HG02970 (cell line): ENCODE measurements at regions not wholly inside any gene's neighbourhood (a gene's known extent, or its start where the extent isn't known, plus 50 kb on each side); places are given as distances from the start of the nearest gene placed in this dataset.
"Not testable (repeated sequence)": the region's sequence is repeated elsewhere in the genome, so short reads cannot be mapped to it uniquely, and the experiment has no call there.

Experiments
- ATAC-seq: cut with Tn5 transposase; IDR thresholded peaks from one replicate; pipeline ENCODE4 v1.9.1; 2021; ENCODE audit warnings: mild to moderate bottlenecking, moderate library complexity, moderate number of reproducible peaks; ENCODE audit not compliant: unreplicated experiment, low FRiP score

DNA sequence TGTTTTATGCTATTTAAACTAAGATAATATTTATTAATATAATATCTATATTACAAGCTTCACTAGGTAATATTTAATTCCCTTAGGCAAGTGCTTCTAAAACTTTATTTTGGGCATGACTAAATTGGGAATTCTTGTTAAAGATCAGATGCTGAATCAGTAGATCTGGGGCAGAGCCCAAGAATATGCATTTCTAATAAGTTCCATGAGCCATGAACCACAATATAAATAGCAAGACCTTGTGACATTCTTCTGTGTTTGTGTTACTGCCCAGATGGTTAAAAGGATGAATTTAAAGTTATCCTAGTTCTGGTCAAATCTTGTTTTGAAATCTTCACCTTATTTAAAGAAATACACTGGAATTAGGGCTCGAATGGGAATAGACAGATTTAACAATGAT is 258.4 kb upstream of the CACNA2D1 start:
- ATAC-seq = no peak

DNA sequence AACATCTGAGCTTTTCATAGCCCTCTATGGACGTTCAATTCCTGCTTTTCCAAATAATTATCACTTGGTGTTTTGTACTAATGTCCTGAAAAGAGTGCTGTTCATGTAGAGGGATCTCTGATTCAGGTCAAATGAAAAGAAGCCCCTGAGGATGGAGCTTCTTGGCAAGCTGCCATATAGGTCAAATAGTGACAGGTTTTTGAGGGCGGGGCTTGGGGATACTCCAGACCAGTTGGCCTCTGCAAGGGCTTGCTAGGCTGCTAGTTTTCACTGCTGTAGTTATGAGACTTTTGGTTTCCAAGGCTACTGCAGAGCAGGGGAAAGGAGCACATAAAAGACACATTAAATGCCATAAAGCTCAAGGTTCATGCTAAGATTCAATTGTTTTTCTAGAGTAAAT is 257.2 kb upstream of the CACNA2D1 start:
- ATAC-seq = no peak

DNA sequence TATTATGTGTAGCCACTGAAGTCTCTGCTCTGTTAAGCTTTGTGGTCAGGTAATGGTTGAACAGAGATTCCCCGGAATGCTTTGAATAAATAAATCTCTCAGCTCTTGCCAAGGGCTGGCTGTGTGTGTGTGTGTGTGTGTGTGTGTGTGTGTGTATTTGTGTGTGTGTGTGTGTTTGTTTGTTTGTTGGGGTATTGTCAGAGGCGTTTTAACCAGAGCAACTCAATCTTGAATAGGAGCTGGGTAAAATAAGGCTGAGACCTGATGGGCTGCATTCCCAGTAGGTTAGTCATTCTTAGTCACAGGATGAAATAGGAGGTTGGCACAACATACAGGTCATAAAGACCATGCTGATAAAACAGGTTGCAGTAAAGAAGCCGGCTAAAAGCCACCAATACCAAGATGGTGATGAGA is 256.2 kb upstream of the CACNA2D1 start:
- ATAC-seq = no peak

DNA sequence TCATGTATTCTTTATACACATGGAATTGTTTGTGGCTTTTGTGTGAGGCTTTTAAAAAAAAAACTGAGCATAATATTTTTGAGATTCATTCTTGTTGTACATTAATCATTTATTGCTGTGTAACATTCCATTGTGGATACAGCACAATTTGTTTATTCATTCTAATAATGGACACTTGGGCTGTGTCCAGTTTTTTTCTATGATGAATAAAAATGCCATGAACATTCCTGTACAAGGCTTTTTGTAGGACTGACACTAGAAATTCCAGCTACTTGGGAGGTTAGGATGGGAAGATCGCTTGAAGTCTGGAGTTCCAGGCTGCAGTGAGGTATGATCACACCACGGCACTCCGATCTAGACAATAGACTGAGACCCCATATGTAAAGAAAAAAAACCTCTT is 254.3 kb upstream of the CACNA2D1 start:
- ATAC-seq = no peak

GRCh38 chr7:82696631-82697030 is 253.1 kb upstream of the CACNA2D1 start:
- ATAC-seq = no peak

GRCh38 chr7:82694022-82694421 is 250.4 kb upstream of the CACNA2D1 start:
- no peak for ATAC-seq

DNA sequence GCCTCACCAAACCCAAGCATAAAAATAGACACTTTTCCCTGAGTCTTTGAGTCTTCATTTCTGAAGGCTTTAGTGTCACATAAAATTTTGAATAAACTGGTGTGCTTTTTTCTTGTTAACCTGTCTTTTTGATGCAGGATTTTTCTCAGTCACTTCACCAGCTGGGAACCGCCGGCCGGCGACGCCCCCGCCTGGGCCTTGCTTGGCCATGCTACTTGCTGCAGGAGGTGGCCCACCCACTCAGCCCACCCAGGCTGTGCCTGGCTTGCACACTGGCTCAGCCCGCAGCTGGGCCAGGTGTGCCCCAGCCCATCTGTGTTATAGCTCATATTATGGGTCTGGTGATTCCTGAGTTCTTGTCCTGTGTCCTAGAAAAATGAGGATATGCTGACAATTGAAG is 247.4 kb upstream of the CACNA2D1 start:
- no peak for ATAC-seq

- ATAC-seq = no peak
Measured at GRCh38 chr7:82685214-82685613, 241.6 kb upstream of the CACNA2D1 start.

GRCh38 chr7:82678716-82679115 is 235.1 kb upstream of the CACNA2D1 start:
- ATAC-seq = no peak

- ATAC-seq = no peak
Measured at GRCh38 chr7:82678259-82678658, 234.7 kb upstream of the CACNA2D1 start.

- no peak for ATAC-seq
Measured at GRCh38 chr7:82677493-82677892, 233.9 kb upstream of the CACNA2D1 start.

- ATAC-seq = no peak
Measured at GRCh38 chr7:82676777-82677463, 233.3 kb upstream of the CACNA2D1 start.

DNA sequence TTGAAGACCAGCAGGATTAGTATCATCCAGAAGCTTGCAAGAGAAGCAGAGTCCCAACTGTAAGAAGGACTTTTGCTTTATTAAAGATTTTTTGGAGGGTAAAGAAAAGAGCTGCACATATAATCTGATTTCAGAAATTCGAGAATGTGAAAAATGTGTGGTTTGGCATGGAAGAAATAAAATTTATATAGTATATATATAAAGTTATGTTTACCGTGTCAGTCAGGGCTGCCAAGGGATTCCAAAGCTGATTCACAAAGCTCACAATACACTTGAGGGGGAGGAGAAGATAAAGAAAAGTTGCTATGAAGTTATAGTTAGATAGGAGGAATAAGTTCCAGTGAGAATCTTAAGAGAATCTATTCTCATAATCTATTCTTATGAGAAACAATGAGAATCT is 231.8 kb upstream of the CACNA2D1 start:
- ATAC-seq = no peak

GRCh38 chr7:82674268-82674667 is 230.7 kb upstream of the CACNA2D1 start:
- no peak for ATAC-seq

GRCh38 chr7:82672078-82672477 is 228.5 kb upstream of the CACNA2D1 start:
- no peak for ATAC-seq

DNA sequence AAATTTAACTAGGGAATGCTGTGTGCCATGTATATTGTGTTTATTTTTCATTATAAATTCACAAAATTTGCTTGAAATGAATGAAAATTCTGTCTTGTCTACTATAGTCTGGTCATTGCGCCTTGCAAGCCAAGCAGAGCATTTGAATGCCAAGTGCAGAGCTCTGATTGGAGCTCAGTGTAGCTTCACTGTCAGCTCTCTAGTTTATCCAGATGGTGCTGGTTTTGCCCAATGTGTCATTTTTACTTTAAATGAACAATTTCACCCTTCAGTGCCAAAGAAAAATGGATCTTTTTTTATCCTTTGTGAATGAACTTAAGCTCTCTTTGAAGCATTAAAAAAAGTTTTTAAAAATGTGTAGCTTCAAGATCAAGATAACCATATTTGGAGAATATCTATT is 225.6 kb upstream of the CACNA2D1 start:
- no peak for ATAC-seq

- no peak for ATAC-seq
Measured at GRCh38 chr7:82668676-82669075, 225.1 kb upstream of the CACNA2D1 start.

- ATAC-seq = no peak
Measured at GRCh38 chr7:82665966-82666507, 222.5 kb upstream of the CACNA2D1 start.

- ATAC-seq = no peak
Measured at GRCh38 chr7:82655965-82656364, 212.4 kb upstream of the CACNA2D1 start.

GRCh38 chr7:82650095-82650494 is 206.5 kb upstream of the CACNA2D1 start:
- not testable (repeated sequence) for ATAC-seq

GRCh38 chr7:82633592-82633991 is 190.0 kb upstream of the CACNA2D1 start:
- no peak for ATAC-seq

DNA sequence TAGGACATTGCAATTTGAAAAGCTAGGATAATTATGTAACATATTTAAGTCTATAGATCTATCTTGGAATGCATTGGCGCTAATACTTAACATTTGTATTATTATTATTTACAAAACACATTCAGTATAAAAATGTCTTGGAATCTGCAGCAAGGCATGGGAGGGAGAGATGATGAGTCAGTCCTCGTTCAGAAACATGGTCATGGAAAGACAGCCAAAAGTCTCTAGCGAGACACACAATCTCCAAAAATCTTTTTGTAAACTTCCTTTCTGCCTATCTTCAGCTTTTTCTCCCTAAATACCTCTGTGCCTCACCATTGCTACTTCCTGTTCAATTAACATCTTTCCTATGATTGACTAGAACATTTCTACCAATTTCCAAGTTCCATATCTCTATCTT is 188.4 kb upstream of the CACNA2D1 start:
- no peak for ATAC-seq

DNA sequence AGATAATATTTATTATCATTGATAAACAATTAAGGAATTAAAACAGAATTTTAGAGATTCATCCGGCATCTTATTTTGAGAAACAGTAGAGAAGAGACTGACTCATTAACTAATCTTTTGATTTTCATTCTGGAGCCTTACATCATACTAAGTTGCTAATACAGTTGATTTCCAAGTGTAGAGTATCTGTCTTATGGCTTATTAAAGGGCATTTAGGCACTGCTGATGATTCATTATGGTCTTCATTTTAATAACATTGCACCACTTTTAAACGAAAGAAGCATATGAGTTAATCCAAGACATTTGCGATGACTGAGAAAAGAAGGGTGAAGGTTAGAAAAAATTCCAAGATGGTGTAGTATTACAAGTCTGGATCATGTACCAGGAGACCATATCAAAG is 186.0 kb upstream of the CACNA2D1 start:
- ATAC-seq = no peak
